ENCODE measurements at regions not wholly inside any gene's neighbourhood (a gene's known extent, or its start where the extent isn't known, plus 50 kb on each side); places are given as distances from the start of the nearest gene placed in this dataset.

DNA sequence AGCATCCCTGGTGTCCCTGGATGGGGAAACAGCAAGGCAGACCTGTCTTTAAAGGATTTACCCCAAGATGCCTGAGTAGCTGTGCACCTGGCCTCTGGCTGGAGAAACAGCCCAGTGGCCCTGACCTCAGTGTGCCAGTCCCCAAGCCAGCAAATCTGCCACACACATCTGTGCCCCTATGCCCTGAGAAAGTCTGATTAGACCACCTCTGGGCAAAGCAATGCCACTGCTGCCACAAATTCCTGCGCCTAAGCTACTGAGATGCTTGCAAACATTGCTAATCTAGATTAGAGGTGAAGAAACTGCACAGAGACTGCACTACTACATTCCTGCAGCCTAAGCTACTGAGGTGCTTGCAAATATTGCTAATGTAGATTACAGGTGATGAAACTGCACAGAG, 269.6 kb downstream of the CEMIP2 start:
- Histone ChIP-seq H2BK5ac (ENCODE audit: low read depth, low read length) (no peak overlapping the region), H4K5ac (ENCODE audit: insufficient read length, low read depth, low read length) (no peak overlapping the region), H2AFZ (ENCODE audit: low read length) (no peak overlapping the region), H4K91ac (replicated peaks; ENCODE audit: insufficient read length, low read length) (no peak overlapping the region), H3K23me2 (ENCODE audit: low read depth, low read length) (no peaks in the 10 kb centered on the region), H3K14ac (ENCODE audit: insufficient read length) (no peak overlapping the region), H3K27me3 (replicated peaks in 1 of 4; ENCODE audit: control insufficient read depth in 3 of 4, extremely low read depth in 1 of 4, insufficient read depth in 3 of 4, low read length in 3 of 4) (no peaks in the 10 kb centered on the region), H4K8ac (ENCODE audit: extremely low read depth, insufficient read depth, low read length) (no peak overlapping the region), H3K9me3 (ENCODE audit: insufficient read depth in 2 of 2, low read depth in 1 of 2, low read length in 1 of 2) (no peaks in the 10 kb centered on the region), H2BK15ac (ENCODE audit: low read length) (no peak overlapping the region), H4K20me1 (replicated peaks in 1 of 2; ENCODE audit: control insufficient read depth in 1 of 2, insufficient read depth in 2 of 2, low read length in 2 of 2) (no peaks in the 10 kb centered on the region), H2BK120ac (replicated peaks; ENCODE audit: low read depth, low read length) (no peak overlapping the region), H3K23ac (ENCODE audit: insufficient read length) (no peak overlapping the region), H3K18ac (ENCODE audit: extremely low read depth, low read length) (no peak overlapping the region), H2BK20ac (ENCODE audit: low read length) (no peak overlapping the region), H3K4me3 (ENCODE audit: extremely low read depth in 1 of 4, insufficient read depth in 2 of 4, low read depth in 3 of 4, low read length in 4 of 4) (no peak overlapping the region), H3K4ac (replicated peaks; ENCODE audit: insufficient read length, low read depth, low read length) (no peak overlapping the region), H3K4me1 (replicated peaks in 1 of 4; ENCODE audit: control insufficient read depth in 3 of 4, insufficient read depth in 4 of 4, low read length in 3 of 4) (no peaks in the 10 kb centered on the region), H2AK5ac (ENCODE audit: low read depth, low read length) (no peak overlapping the region), H3K79me1 (ENCODE audit: low read depth, low read length) (no peaks in the 10 kb centered on the region), H3K27ac (ENCODE audit: low read depth, low read length) (no peak overlapping the region), H3K36me3 (ENCODE audit: control insufficient read depth in 2 of 4, insufficient read depth in 4 of 4, low read length in 3 of 4) (no peaks in the 10 kb centered on the region), H2BK12ac (ENCODE audit: low read depth, low read length) (no peak overlapping the region), H3K9ac (replicated peaks in 1 of 4; ENCODE audit: extremely low read depth in 1 of 4, low read depth in 3 of 4, low read length in 3 of 4) (no peak overlapping the region), H3K56ac (replicated peaks; ENCODE audit: insufficient read length, low read depth, low read length) (no peak overlapping the region), H3K79me2 (ENCODE audit: control insufficient read depth in 1 of 2, insufficient read depth in 2 of 2, low read length in 2 of 2) (no peaks in the 10 kb centered on the region), H3K4me2 (ENCODE audit: insufficient read depth in 1 of 2, low read depth in 2 of 2, low read length in 2 of 2) (no peak overlapping the region)
- ChIA-PET CTCF (ENCODE audit: partially characterized antibody) (interaction anchor here (0.7 to 1.2 kb wide), 3 partner anchors 9 to 130 kb away, joined by 3 read pairs; no protein-coding TSS in a partner anchor), POLR2A (ENCODE audit: partially characterized antibody) (no interaction called here)
- DNase-seq (ENCODE audit: low read depth in 1 of 2, low spot score in 2 of 2): no peak
- WGBS, 2 experiments (ENCODE audit: extremely low coverage in 1 of 2, insufficient coverage in 1 of 2, insufficient read length in 1 of 2, insufficient replicate concordance in 2 of 2, low coverage in 1 of 2, low lambda C conversion rate in 2 of 2, missing lambda C conversion rate in 1 of 2): 100% methylated on average over 1 of the region's 1 CpG; no CpG with 5 or more reads in 1 of the 2 experiments
- FAIRE-seq: no peak
- TF ChIP-seq KDM5A (IDR thresholded peaks at IDR 0.05; ENCODE audit: low read length) (no peak), RBBP5 (IDR thresholded peaks at IDR 0.05; ENCODE audit: borderline replicate concordance, low read depth, low read length) (no peak), MAX (IDR thresholded peaks at IDR 0.05) (no peak), RFX5 (IDR thresholded peaks at IDR 0.05; ENCODE audit: borderline replicate concordance, low read depth, low read length) (no peak), PHF8 (conservative IDR thresholded peaks at IDR 0.05; ENCODE audit: low read depth, low read length) (no peak), RAD21 (IDR thresholded peaks at IDR 0.05 in 1 of 2, conservative IDR thresholded peaks at IDR 0.05 in 1 of 2; ENCODE audit: low read depth in 2 of 2, low read length in 2 of 2) (no peak)
- TF ChIP-seq, protein P1, sequence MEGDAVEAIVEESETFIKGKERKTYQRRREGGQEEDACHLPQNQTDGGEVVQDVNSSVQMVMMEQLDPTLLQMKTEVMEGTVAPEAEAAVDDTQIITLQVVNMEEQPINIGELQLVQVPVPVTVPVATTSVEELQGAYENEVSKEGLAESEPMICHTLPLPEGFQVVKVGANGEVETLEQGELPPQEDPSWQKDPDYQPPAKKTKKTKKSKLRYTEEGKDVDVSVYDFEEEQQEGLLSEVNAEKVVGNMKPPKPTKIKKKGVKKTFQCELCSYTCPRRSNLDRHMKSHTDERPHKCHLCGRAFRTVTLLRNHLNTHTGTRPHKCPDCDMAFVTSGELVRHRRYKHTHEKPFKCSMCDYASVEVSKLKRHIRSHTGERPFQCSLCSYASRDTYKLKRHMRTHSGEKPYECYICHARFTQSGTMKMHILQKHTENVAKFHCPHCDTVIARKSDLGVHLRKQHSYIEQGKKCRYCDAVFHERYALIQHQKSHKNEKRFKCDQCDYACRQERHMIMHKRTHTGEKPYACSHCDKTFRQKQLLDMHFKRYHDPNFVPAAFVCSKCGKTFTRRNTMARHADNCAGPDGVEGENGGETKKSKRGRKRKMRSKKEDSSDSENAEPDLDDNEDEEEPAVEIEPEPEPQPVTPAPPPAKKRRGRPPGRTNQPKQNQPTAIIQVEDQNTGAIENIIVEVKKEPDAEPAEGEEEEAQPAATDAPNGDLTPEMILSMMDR (IDR thresholded peaks at IDR 0.05; ENCODE audit: control extremely low read depth in 1 of 3, insufficient read depth in 1 of 3, low read depth in 1 of 3, low read length in 3 of 3): no peak
